DOHH2 (cell line): ENCODE measurements at regions not wholly inside any gene's neighbourhood (a gene's known extent, or its start where the extent isn't known, plus 50 kb on each side); places are given as distances from the start of the nearest gene placed in this dataset.
"Not testable (repeated sequence)": the region's sequence is repeated elsewhere in the genome, so short reads cannot be mapped to it uniquely, and the experiment has no call there.

Experiments
- H3F3A ChIP-seq: fragments of 200-600 bp; sonication (generic), shearing (Covaris generic); 2 replicates; pipeline ENCODE4 v1.6.0; 2016; ENCODE audit warnings: antibody characterized with exemption, mild to moderate bottlenecking; ENCODE audit not compliant: control insufficient read depth, insufficient read depth
- H3K27ac ChIP-seq: fragments of 200-600 bp; sonication (generic); 2 replicates; pipeline ENCODE4 v1.5.1; 2014; ENCODE audit warnings: low read depth, mild to moderate bottlenecking, low read length, moderate library complexity
- H3K27me3 ChIP-seq: fragments of 200-600 bp; sonication (generic); 2 replicates; pipeline ENCODE4 v1.6.1; 2014; ENCODE audit warnings: mild to moderate bottlenecking, low read length, mixed read lengths; ENCODE audit not compliant: control insufficient read depth
- H3K36me3 ChIP-seq: fragments of 200-600 bp; sonication (generic); 2 replicates; pipeline ENCODE4 v1.6.1; 2014; ENCODE audit warnings: mild to moderate bottlenecking, low read length, moderate library complexity, mixed read lengths; ENCODE audit not compliant: control insufficient read depth
- H3K4me1 ChIP-seq: fragments of 200-600 bp; sonication (generic); 2 replicates; pipeline ENCODE4 v1.6.1; 2014; ENCODE audit warnings: mild to moderate bottlenecking, low read length, mixed read lengths; ENCODE audit not compliant: control insufficient read depth
- H3K4me2 ChIP-seq: fragments of 200-600 bp; sonication (generic); 2 replicates; pipeline ENCODE4 v1.6.0; 2014; ENCODE audit warnings: mild to moderate bottlenecking, low read length, moderate library complexity
- H3K4me3 ChIP-seq: fragments of 200-600 bp; sonication (generic); 2 replicates; pipeline ENCODE4 v1.5.1; 2014; ENCODE audit warnings: mild to moderate bottlenecking, low read length, mixed read lengths
- H3K79me2 ChIP-seq: fragments of 200-600 bp; sonication (generic); 2 replicates; pipeline ENCODE4 v1.6.1; 2014; ENCODE audit warnings: mild to moderate bottlenecking, low read length, mixed read lengths; ENCODE audit not compliant: control insufficient read depth
- H3K9me2 ChIP-seq: fragments of 200-600 bp; sonication (generic); replicated peaks from 2 replicates; pipeline ENCODE4 v1.6.1; 2014; ENCODE audit warnings: mild to moderate bottlenecking, low read length, mixed read lengths; ENCODE audit not compliant: control insufficient read depth
- H3K9me3 ChIP-seq: fragments of 200-600 bp; sonication (generic); 2 replicates; pipeline ENCODE4 v1.6.1; 2014; ENCODE audit warnings: antibody characterized with exemption, low read length, mixed read lengths; ENCODE audit not compliant: control insufficient read depth, insufficient read depth
- H4K20me1 ChIP-seq: fragments of 200-600 bp; sonication (generic); 2 replicates; pipeline ENCODE4 v1.6.0; 2014; ENCODE audit warnings: low read depth, mild to moderate bottlenecking, antibody characterized with exemption, low read length, moderate library complexity; ENCODE audit not compliant: control insufficient read depth, insufficient read depth
- EZH2phosphoT487 ChIP-seq: fragments of 200-600 bp; sonication (generic); IDR thresholded peaks from 2 replicates; pipeline ENCODE4 v1.6.1; 2017; ENCODE audit warnings: borderline replicate concordance, mild to moderate bottlenecking, antibody characterized with exemption, low read length, moderate library complexity, mixed read lengths
- TF ChIP-seq, protein P1 (sequence below): fragments of 200-600 bp; sonication (generic); IDR thresholded peaks from one replicate; pipeline ENCODE4 v1.5.1; 2014; ENCODE audit warnings: antibody characterized with exemption, mild to moderate bottlenecking, low read depth, low read length; ENCODE audit not compliant: poor library complexity, severe bottlenecking

GRCh38 chr15:44883199-44883877, 73.1 kb upstream of the TERB2 start:
- no peaks in the 10 kb centered on the region for H3K9me2 ChIP-seq
- no peaks in the 10 kb centered on the region for H3K36me3 ChIP-seq
- no peak overlapping the region for H3K4me2 ChIP-seq
- H3K4me3 ChIP-seq = no peak overlapping the region
- H3F3A ChIP-seq = no peaks in the 10 kb centered on the region
- peaks cover 12% of the 10 kb centered on the region for H3K27me3 ChIP-seq
- H3K9me3 ChIP-seq = peaks cover 7% of the 10 kb centered on the region; the same call in 1 of the 2 replicates
- H3K4me1 ChIP-seq = no peaks in the 10 kb centered on the region
- TF ChIP-seq EZH2phosphoT487 = no peak
- TF ChIP-seq, protein P1, sequence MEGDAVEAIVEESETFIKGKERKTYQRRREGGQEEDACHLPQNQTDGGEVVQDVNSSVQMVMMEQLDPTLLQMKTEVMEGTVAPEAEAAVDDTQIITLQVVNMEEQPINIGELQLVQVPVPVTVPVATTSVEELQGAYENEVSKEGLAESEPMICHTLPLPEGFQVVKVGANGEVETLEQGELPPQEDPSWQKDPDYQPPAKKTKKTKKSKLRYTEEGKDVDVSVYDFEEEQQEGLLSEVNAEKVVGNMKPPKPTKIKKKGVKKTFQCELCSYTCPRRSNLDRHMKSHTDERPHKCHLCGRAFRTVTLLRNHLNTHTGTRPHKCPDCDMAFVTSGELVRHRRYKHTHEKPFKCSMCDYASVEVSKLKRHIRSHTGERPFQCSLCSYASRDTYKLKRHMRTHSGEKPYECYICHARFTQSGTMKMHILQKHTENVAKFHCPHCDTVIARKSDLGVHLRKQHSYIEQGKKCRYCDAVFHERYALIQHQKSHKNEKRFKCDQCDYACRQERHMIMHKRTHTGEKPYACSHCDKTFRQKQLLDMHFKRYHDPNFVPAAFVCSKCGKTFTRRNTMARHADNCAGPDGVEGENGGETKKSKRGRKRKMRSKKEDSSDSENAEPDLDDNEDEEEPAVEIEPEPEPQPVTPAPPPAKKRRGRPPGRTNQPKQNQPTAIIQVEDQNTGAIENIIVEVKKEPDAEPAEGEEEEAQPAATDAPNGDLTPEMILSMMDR = no peak
- no peaks in the 10 kb centered on the region for H3K79me2 ChIP-seq
- no peaks in the 10 kb centered on the region for H4K20me1 ChIP-seq
- H3K27ac ChIP-seq = no peak overlapping the region

GRCh38 chr15:44898890-44899651, 57.4 kb upstream of the TERB2 start:
- not testable (repeated sequence) for H3K4me3 ChIP-seq, H3K9me2 ChIP-seq, H3K4me2 ChIP-seq, H3K4me1 ChIP-seq, H3K27ac ChIP-seq, H3K36me3 ChIP-seq, H3K27me3 ChIP-seq, H3F3A ChIP-seq, H3K9me3 ChIP-seq, H3K79me2 ChIP-seq, H4K20me1 ChIP-seq

GRCh38 chr15:44899775-44900174, 56.7 kb upstream of the TERB2 start:
- H3K4me2 ChIP-seq, H3K79me2 ChIP-seq, H3K4me3 ChIP-seq, H3F3A ChIP-seq, H3K27me3 ChIP-seq, H3K36me3 ChIP-seq, H3K9me2 ChIP-seq, H3K4me1 ChIP-seq, H4K20me1 ChIP-seq, H3K27ac ChIP-seq, H3K9me3 ChIP-seq: not testable (repeated sequence)

DNA sequence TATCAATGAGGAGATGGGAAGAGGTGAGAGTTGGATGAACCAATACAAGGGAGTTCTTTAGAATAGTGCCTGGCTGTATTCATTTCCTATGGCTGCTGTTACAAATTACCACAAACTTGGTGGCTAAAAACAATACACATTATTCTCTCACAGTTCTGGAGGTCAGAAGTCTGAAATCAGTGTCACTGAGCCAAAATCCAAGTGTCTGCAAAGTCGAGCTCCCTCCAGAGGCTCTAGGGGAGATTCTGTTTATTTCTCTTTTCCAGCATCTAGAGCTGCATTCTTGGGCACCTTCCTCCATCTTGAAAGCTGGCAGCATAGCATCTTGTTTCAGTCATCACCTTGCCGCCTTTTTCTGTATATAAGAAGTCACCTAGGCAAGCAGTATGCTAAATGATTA, 55.7 kb upstream of the TERB2 start:
- not testable (repeated sequence) for H3K79me2 ChIP-seq, H4K20me1 ChIP-seq, H3K27ac ChIP-seq, H3K4me3 ChIP-seq, H3K9me2 ChIP-seq, H3K9me3 ChIP-seq, H3F3A ChIP-seq, H3K4me2 ChIP-seq, H3K27me3 ChIP-seq, H3K4me1 ChIP-seq, H3K36me3 ChIP-seq

- H3K9me3 ChIP-seq, H4K20me1 ChIP-seq: not testable (repeated sequence)
These were observed 53.2 kb upstream of the TERB2 start for GRCh38 chr15:44903281-44903680.

GRCh38 chr15:44904651-44905340, 51.7 kb upstream of the TERB2 start:
- H3K4me2 ChIP-seq, H4K20me1 ChIP-seq, H3K27me3 ChIP-seq, H3F3A ChIP-seq, H3K4me3 ChIP-seq, H3K9me2 ChIP-seq, H3K79me2 ChIP-seq, H3K9me3 ChIP-seq, H3K4me1 ChIP-seq, H3K27ac ChIP-seq, H3K36me3 ChIP-seq: not testable (repeated sequence)

More at GRCh38 chr15:44903281-44903680, 53.2 kb upstream of the TERB2 start:
- not testable (repeated sequence) for H3K27me3 ChIP-seq, H3K4me3 ChIP-seq, H3K79me2 ChIP-seq, H3K27ac ChIP-seq, H3K36me3 ChIP-seq, H3K9me2 ChIP-seq, H3K4me1 ChIP-seq, H3K4me2 ChIP-seq, H3F3A ChIP-seq
